ENCODE measurements at regions not wholly inside any gene's neighbourhood (a gene's known extent, or its start where the extent isn't known, plus 50 kb on each side); places are given as distances from the start of the nearest gene placed in this dataset.

DNA sequence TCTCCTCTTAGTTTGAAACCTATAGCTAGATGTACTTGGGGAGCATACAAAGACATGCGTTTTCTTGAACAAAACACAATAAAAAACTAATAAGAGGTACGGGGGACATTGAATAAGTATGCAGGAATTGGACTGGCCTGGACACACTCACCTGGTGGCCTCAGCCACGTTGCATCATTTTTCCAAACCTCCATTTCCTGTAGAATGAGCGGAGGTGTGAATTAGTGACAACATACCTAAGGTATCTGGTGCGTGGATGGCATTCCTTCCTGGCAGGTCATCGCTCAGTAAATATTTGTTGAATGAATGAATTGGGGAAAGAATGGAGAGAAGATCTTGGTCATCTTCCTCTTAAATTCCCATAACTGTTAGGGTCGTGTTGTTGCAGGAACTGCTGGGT lies 103.2 kb upstream of the CTBP2 start:
- intact Hi-C loops (cut with DNase I) = no loop called here
- H3K4me3 ChIP-seq = no peak overlapping the region
- H3K9me3 ChIP-seq = no peaks in the 10 kb centered on the region
- WGBS (ENCODE audit: insufficient coverage, low coverage, low lambda C conversion rate, missing lambda C conversion rate) = 43% methylated on average over 7 of the region's 7 CpGs
- no peaks in the 10 kb centered on the region for H3K27me3 ChIP-seq
- ATAC-seq = no peak
- DNase-seq = no peak
- no peak overlapping the region for H3K27ac ChIP-seq
- no peaks in the 10 kb centered on the region for H3K4me1 ChIP-seq
- H3K36me3 ChIP-seq = no peaks in the 10 kb centered on the region
- TF ChIP-seq, protein P1, sequence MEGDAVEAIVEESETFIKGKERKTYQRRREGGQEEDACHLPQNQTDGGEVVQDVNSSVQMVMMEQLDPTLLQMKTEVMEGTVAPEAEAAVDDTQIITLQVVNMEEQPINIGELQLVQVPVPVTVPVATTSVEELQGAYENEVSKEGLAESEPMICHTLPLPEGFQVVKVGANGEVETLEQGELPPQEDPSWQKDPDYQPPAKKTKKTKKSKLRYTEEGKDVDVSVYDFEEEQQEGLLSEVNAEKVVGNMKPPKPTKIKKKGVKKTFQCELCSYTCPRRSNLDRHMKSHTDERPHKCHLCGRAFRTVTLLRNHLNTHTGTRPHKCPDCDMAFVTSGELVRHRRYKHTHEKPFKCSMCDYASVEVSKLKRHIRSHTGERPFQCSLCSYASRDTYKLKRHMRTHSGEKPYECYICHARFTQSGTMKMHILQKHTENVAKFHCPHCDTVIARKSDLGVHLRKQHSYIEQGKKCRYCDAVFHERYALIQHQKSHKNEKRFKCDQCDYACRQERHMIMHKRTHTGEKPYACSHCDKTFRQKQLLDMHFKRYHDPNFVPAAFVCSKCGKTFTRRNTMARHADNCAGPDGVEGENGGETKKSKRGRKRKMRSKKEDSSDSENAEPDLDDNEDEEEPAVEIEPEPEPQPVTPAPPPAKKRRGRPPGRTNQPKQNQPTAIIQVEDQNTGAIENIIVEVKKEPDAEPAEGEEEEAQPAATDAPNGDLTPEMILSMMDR (IDR thresholded peaks at IDR 0.05) = no peak
- no peak for TF ChIP-seq POLR2A (IDR thresholded peaks at IDR 0.05)

DNA sequence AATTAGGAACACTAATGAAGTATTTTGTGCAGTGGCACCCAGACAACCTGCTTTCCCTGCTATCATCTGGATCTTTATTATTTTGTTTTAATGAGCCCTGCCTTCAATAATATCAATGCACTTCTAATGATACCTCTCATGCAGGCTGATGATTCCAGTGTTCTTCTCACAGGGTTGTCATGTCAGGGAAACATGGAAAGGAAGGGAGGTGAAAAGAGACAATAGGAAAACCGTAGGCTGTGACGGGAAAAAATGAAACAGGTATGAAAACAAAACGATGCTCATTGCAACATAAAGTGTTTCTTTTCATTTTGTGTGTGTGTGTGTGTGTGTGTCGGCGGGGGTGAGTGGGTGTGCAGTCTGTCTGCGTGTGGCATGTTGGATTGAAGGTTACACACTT lies 102.6 kb upstream of the CTBP2 start:
- Histone ChIP-seq H3K27me3 (no peaks in the 10 kb centered on the region), H3K9me3 (no peaks in the 10 kb centered on the region), H3K36me3 (no peaks in the 10 kb centered on the region), H3K4me3 (no peak overlapping the region), H3K27ac (no peak overlapping the region), H3K4me1 (no peaks in the 10 kb centered on the region)
- DNase-seq (no peak), ATAC-seq (no peak)
- TF ChIP-seq, protein P1 (IDR thresholded peaks at IDR 0.05) = no peak
- TF ChIP-seq POLR2A (IDR thresholded peaks at IDR 0.05) = no peak
- 61% methylated on average over 6 of the region's 6 CpGs for WGBS (ENCODE audit: insufficient coverage, low coverage, low lambda C conversion rate, missing lambda C conversion rate)
- intact Hi-C loops (cut with DNase I) = no loop called here

- no peak overlapping the region for H3K4me3 ChIP-seq
- H3K36me3 ChIP-seq = no peaks in the 10 kb centered on the region
- ATAC-seq = no peak
- H3K4me1 ChIP-seq = no peaks in the 10 kb centered on the region
- intact Hi-C loops (cut with DNase I) = no loop called here
- no peak overlapping the region for H3K27ac ChIP-seq
- TF ChIP-seq, protein P1 (IDR thresholded peaks at IDR 0.05) = no peak
- TF ChIP-seq POLR2A (IDR thresholded peaks at IDR 0.05) = no peak
- H3K9me3 ChIP-seq = no peaks in the 10 kb centered on the region
- H3K27me3 ChIP-seq = no peaks in the 10 kb centered on the region
- DNase-seq = no peak
- 70% methylated on average over 6 of the region's 6 CpGs for whole genome bisulfite sequencing (ENCODE audit: insufficient coverage, low coverage, low lambda C conversion rate, missing lambda C conversion rate)
These were observed 102.0 kb upstream of the CTBP2 start for GRCh38 chr10:125262409-125262808.

GRCh38 chr10:125261491-125262186 lies 101.3 kb upstream of the CTBP2 start:
- H3K27ac ChIP-seq = no peak overlapping the region
- intact Hi-C loops (cut with DNase I) = no loop called here
- ATAC-seq (no peak), DNase-seq (no peak)
- no peak for TF ChIP-seq POLR2A (IDR thresholded peaks at IDR 0.05)
- TF ChIP-seq, protein P1 (IDR thresholded peaks at IDR 0.05) = no peak
- H3K27me3 ChIP-seq = no peaks in the 10 kb centered on the region
- no peaks in the 10 kb centered on the region for H3K9me3 ChIP-seq
- WGBS (ENCODE audit: insufficient coverage, low coverage, low lambda C conversion rate, missing lambda C conversion rate) = 37% methylated on average over 4 of the region's 6 CpGs
- no peaks in the 10 kb centered on the region for H3K36me3 ChIP-seq
- H3K4me1 ChIP-seq = no peaks in the 10 kb centered on the region
- no peak overlapping the region for H3K4me3 ChIP-seq

Measured in right lobe of liver (tissue), 6 donors.